Trophoblast cell (in vitro differentiated cells and primary cell): ENCODE measurements at regions not wholly inside any gene's neighbourhood (a gene's known extent, or its start where the extent isn't known, plus 50 kb on each side); places are given as distances from the start of the nearest gene placed in this dataset.

Experiments used
- DNase-seq, 2 donors: peaks; one replicate each; pipeline ENCODE4 v3.0.0-alpha.2; 2016
- H2AFZ ChIP-seq: 2 replicates; pipeline ENCODE4 v1.6.1; 2013; ENCODE audit warnings: low read length, moderate library complexity, mild to moderate bottlenecking; ENCODE audit not compliant: insufficient read depth, poor library complexity
- H2AK5ac ChIP-seq: 2 replicates; pipeline ENCODE4 v1.6.1; 2013; ENCODE audit warnings: mild to moderate bottlenecking, low read length
- H2BK120ac ChIP-seq: 2 replicates; pipeline ENCODE4 v1.6.1; 2013; ENCODE audit warnings: low read length, mild to moderate bottlenecking, moderate library complexity; ENCODE audit not compliant: insufficient read depth, poor library complexity
- H2BK12ac ChIP-seq: 2 replicates; pipeline ENCODE4 v1.6.1; 2013; ENCODE audit warnings: mild to moderate bottlenecking, low read length, moderate library complexity
- H2BK5ac ChIP-seq: 2 replicates; pipeline ENCODE4 v1.6.1; 2013; ENCODE audit warnings: low read length, low read depth, moderate library complexity, mild to moderate bottlenecking; ENCODE audit not compliant: poor library complexity
- H3K14ac ChIP-seq: 2 replicates; pipeline ENCODE4 v1.6.1; 2013; ENCODE audit warnings: mild to moderate bottlenecking, low read length
- H3K18ac ChIP-seq: 2 replicates; pipeline ENCODE4 v1.6.1; 2013; ENCODE audit warnings: mild to moderate bottlenecking, low read length
- H3K23ac ChIP-seq: 2 replicates; pipeline ENCODE4 v1.6.1; 2013; ENCODE audit warnings: low read length
- H3K27ac ChIP-seq: 2 replicates; pipeline ENCODE4 v1.5.1; 2013; ENCODE audit warnings: low read depth, mild to moderate bottlenecking, inconsistent platforms, low read length, moderate library complexity
- H3K27me3 ChIP-seq: 2 replicates; pipeline ENCODE4 v1.6.1; 2013; ENCODE audit warnings: inconsistent platforms, mild to moderate bottlenecking, low read length, moderate library complexity; ENCODE audit not compliant: insufficient read depth
- H3K36me3 ChIP-seq, 2 experiments: 1 replicate in 1 of 2; 2 replicates in 1 of 2; pipeline ENCODE4 v1.6.1; 2013; ENCODE audit warnings: low read length in 2 of 2, mild to moderate bottlenecking in 2 of 2, moderate library complexity in 1 of 2; ENCODE audit not compliant: insufficient read depth in 2 of 2, control insufficient read depth in 1 of 2
- H3K4ac ChIP-seq: 2 replicates; pipeline ENCODE4 v1.6.1; 2013; ENCODE audit warnings: low read depth, mild to moderate bottlenecking, low read length, moderate library complexity
- H3K4me1 ChIP-seq, 2 experiments: 1 replicate in 1 of 2; 2 replicates in 1 of 2; pipeline ENCODE4 v1.6.1; 2013; ENCODE audit warnings: low read length in 2 of 2, mild to moderate bottlenecking in 2 of 2, moderate library complexity in 1 of 2; ENCODE audit not compliant: insufficient read depth in 2 of 2, control insufficient read depth in 1 of 2
- H3K4me2 ChIP-seq: 2 replicates; pipeline ENCODE4 v1.6.1; 2013; ENCODE audit warnings: inconsistent platforms, mild to moderate bottlenecking, low read length, moderate library complexity
- H3K4me3 ChIP-seq: 2 replicates; pipeline ENCODE4 v1.5.1; 2013; ENCODE audit warnings: mild to moderate bottlenecking, low read depth, low read length, inconsistent platforms
- H3K79me1 ChIP-seq: one replicate; pipeline ENCODE4 v1.6.1; 2013; ENCODE audit warnings: low read length
- H3K79me2 ChIP-seq: 2 replicates; pipeline ENCODE4 v1.6.1; 2013; ENCODE audit warnings: low read length, mild to moderate bottlenecking; ENCODE audit not compliant: control insufficient read depth, insufficient read depth, poor library complexity
- H3K9ac ChIP-seq: 2 replicates; pipeline ENCODE4 v1.6.1; 2013; ENCODE audit warnings: mild to moderate bottlenecking, low read length
- H3K9me3 ChIP-seq: 2 replicates; pipeline ENCODE4 v1.6.1; 2013; ENCODE audit warnings: low read depth, mild to moderate bottlenecking, control low read depth, inconsistent platforms, low read length; ENCODE audit not compliant: insufficient read depth
- H4K12ac ChIP-seq: 2 replicates; pipeline ENCODE4 v1.6.1; 2013; ENCODE audit warnings: low read depth, mild to moderate bottlenecking, low read length, moderate library complexity
- H4K8ac ChIP-seq: 2 replicates; pipeline ENCODE4 v1.6.1; 2013; ENCODE audit warnings: low read depth, mild to moderate bottlenecking, low read length, moderate library complexity
- H4K91ac ChIP-seq: one replicate; pipeline ENCODE4 v1.6.1; 2013; ENCODE audit warnings: low read depth, mild to moderate bottlenecking, low read length, moderate library complexity
- WGBS: extraction: QIAGEN DNeasy Blood & Tissue Kit; methylation state at CpG from one replicate; pipeline ENCODE4 v1.1.7; 2013; ENCODE audit warnings: missing lambda C conversion rate; ENCODE audit not compliant: insufficient read length, insufficient coverage; ENCODE audit errors: extremely low coverage; 5-methylcytosine and 5-hydroxymethylcytosine counted together

DNA sequence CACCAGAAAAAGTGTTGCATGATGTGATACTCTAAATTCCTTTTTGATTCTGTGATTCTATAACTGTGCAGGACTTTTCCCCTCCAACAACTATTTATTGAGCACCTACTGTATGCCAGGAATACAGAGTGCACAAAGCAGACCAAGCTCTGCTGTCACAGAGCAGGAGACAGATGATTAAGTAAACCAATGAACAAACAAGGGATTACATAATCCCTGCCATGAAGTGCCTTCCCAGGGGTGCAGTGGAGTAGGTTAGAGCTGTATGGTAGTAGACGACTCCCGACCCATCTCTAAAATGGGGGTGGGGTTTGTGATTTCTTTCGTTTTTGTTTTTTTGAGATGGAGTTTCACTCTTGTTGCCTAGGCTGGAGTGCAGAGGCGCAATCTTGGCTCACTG is 213.9 kb downstream of the TBX5 start:
- Histone ChIP-seq H3K27ac (no peak overlapping the region), H2AFZ (no peak overlapping the region), H3K4me1 (no peaks in the 10 kb centered on the region), H3K4me3 (no peak overlapping the region), H3K4ac (no peak overlapping the region), H3K79me1 (no peaks in the 10 kb centered on the region), H4K91ac (no peak overlapping the region), H2BK120ac (no peak overlapping the region), H4K12ac (no peak overlapping the region), H3K27me3 (no peaks in the 10 kb centered on the region), H3K9me3 (peaks cover 2% of the 10 kb centered on the region), H3K4me2 (no peak overlapping the region), H3K23ac (no peak overlapping the region), H3K79me2 (no peaks in the 10 kb centered on the region), H3K18ac (no peak overlapping the region), H2AK5ac (no peak overlapping the region), H2BK5ac (no peak overlapping the region), H3K14ac (no peak overlapping the region), H4K8ac (no peak overlapping the region), H3K36me3 (no peaks in the 10 kb centered on the region), H3K9ac (no peak overlapping the region), H2BK12ac (no peak overlapping the region)
- no peak for DNase-seq
- no CpG with 5 or more reads among the region's 4 CpGs for WGBS

DNA sequence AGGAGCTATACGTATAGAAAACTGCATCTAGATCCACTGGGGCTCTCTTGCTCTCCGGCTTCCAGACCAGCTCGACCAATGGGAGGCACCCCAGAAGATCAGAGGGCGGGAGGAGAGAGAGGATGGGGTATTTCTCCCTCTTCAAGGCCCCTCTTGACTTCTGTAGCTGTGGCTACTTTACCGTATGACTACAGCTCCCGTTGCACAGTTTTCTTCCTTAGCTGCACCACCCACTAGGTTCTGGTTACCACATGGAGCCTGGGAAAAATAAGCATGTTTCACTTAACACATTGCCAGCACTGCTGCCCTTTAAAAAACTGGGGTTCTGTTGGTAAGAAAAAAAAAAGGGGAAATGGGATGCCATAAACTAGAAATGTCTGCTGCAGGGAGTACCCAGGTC is 214.4 kb downstream of the TBX5 start:
- H3K23ac ChIP-seq: no peak overlapping the region
- no peak overlapping the region for H4K12ac ChIP-seq
- H2BK12ac ChIP-seq: no peak overlapping the region
- H3K4me3 ChIP-seq: no peak overlapping the region
- H4K91ac ChIP-seq: no peak overlapping the region
- no peak overlapping the region for H3K9ac ChIP-seq
- no peak overlapping the region for H2BK120ac ChIP-seq
- peaks cover 2% of the 10 kb centered on the region for H3K9me3 ChIP-seq
- no CpG with 5 or more reads among the region's 6 CpGs for WGBS
- H3K27me3 ChIP-seq: no peaks in the 10 kb centered on the region
- no peak overlapping the region for H3K18ac ChIP-seq
- H3K27ac ChIP-seq: no peak overlapping the region
- no peak overlapping the region for H2AFZ ChIP-seq
- H2AK5ac ChIP-seq: no peak overlapping the region
- no peak overlapping the region for H3K14ac ChIP-seq
- no peaks in the 10 kb centered on the region for H3K79me1 ChIP-seq
- H3K4me1 ChIP-seq: no peaks in the 10 kb centered on the region
- no peak overlapping the region for H4K8ac ChIP-seq
- H3K4ac ChIP-seq: no peak overlapping the region
- no peaks in the 10 kb centered on the region for H3K79me2 ChIP-seq
- no peak for DNase-seq
- H3K36me3 ChIP-seq: no peaks in the 10 kb centered on the region
- H2BK5ac ChIP-seq: no peak overlapping the region
- H3K4me2 ChIP-seq: no peak overlapping the region

DNA sequence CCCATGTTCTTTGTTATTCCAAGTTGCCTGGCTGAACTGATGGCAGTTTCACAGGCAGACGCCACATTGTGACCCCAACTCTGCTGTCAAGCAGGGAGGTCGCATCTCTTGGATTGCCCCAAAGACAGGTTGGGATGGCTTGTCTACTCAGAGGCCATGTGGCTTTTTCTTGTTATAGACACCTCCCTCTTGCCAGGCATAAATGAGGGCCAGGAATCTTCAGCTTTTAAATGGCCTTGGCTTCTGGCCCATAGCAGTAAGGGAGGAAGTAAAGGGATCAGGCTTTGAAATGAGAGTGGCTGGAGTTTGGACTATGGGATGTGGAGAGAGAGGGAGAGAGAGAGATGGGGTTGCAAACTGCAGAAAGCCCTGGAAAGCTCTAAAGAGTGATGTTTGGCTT is 215.0 kb downstream of the TBX5 start:
- Histone ChIP-seq H3K4me2 (no peak overlapping the region), H3K4me3 (no peak overlapping the region), H2BK5ac (no peak overlapping the region), H3K27me3 (no peaks in the 10 kb centered on the region), H2BK120ac (no peak overlapping the region), H2AFZ (no peak overlapping the region), H3K4ac (no peak overlapping the region), H2BK12ac (no peak overlapping the region), H3K23ac (no peak overlapping the region), H3K36me3 (no peaks in the 10 kb centered on the region), H2AK5ac (no peak overlapping the region), H3K9ac (no peak overlapping the region), H3K79me2 (no peaks in the 10 kb centered on the region), H4K8ac (no peak overlapping the region), H3K4me1 (no peaks in the 10 kb centered on the region), H3K9me3 (peaks cover 2% of the 10 kb centered on the region), H3K79me1 (no peaks in the 10 kb centered on the region), H4K12ac (no peak overlapping the region), H3K14ac (no peak overlapping the region), H4K91ac (no peak overlapping the region), H3K27ac (no peak overlapping the region), H3K18ac (no peak overlapping the region)
- no peak for DNase-seq
- no CpG with 5 or more reads among the region's 2 CpGs for WGBS

DNA sequence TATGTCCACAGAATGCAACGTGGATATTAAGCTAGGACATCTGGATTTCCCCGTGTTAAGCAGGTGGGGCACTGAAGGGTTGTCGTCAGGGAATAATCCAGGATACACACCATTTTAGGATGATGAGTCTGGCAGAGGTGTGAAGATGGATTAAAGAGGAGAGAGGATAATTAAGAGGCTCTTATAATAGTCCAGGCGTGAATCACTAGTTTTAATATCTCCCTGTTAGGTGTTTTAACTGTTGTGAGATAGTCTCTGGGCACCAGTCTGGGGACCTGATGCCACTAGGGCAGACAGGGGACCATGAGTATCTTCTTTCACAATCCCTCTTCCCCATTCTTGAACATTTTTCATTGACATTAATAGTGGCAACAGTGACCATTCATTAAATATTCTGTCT is 216.7 kb downstream of the TBX5 start:
- Histone ChIP-seq H3K23ac (no peak overlapping the region), H3K79me1 (no peaks in the 10 kb centered on the region), H3K79me2 (no peaks in the 10 kb centered on the region), H4K8ac (no peak overlapping the region), H2BK5ac (no peak overlapping the region), H2BK12ac (no peak overlapping the region), H3K27ac (no peak overlapping the region), H3K9ac (no peak overlapping the region), H2BK120ac (no peak overlapping the region), H3K27me3 (no peaks in the 10 kb centered on the region), H3K4me2 (no peak overlapping the region), H3K4me3 (no peak overlapping the region), H3K36me3 (no peaks in the 10 kb centered on the region), H3K18ac (no peak overlapping the region), H3K4ac (no peak overlapping the region), H2AFZ (no peak overlapping the region), H2AK5ac (no peak overlapping the region), H4K91ac (no peak overlapping the region), H3K4me1 (no peaks in the 10 kb centered on the region), H3K9me3 (peaks cover 2% of the 10 kb centered on the region), H3K14ac (no peak overlapping the region), H4K12ac (no peak overlapping the region)
- no CpG with 5 or more reads among the region's 4 CpGs for WGBS
- no peak for DNase-seq
